GM19455 (cell line): ENCODE measurements at regions not wholly inside any gene's neighbourhood (a gene's known extent, or its start where the extent isn't known, plus 50 kb on each side); places are given as distances from the start of the nearest gene placed in this dataset.
"Not testable (repeated sequence)": the region's sequence is repeated elsewhere in the genome, so short reads cannot be mapped to it uniquely, and the experiment has no call there.

Experiments
- ATAC-seq: cut with Tn5 transposase; IDR thresholded peaks from one replicate; pipeline ENCODE4 v1.9.1; 2021; ENCODE audit not compliant: unreplicated experiment

GRCh38 chrX:122625821-122626220 lies 558.3 kb upstream of the GRIA3 start:
- ATAC-seq, result no peak

GRCh38 chrX:122626871-122627270 lies 557.2 kb upstream of the GRIA3 start:
- no peak for ATAC-seq

- no peak for ATAC-seq
These were observed 542.9 kb upstream of the GRIA3 start for GRCh38 chrX:122641136-122641535.

- ATAC-seq, result no peak
These were observed 542.3 kb upstream of the GRIA3 start for GRCh38 chrX:122641826-122642225.

GRCh38 chrX:122655256-122655655 lies 528.8 kb upstream of the GRIA3 start:
- ATAC-seq, result not testable (repeated sequence)

GRCh38 chrX:122666601-122667000 lies 517.5 kb upstream of the GRIA3 start:
- ATAC-seq, result no peak

GRCh38 chrX:122667667-122668066 lies 516.4 kb upstream of the GRIA3 start:
- no peak for ATAC-seq

- no peak for ATAC-seq
These were observed 480.3 kb upstream of the GRIA3 start for GRCh38 chrX:122703762-122704161.

GRCh38 chrX:122739770-122740169 lies 444.3 kb upstream of the GRIA3 start:
- no peak for ATAC-seq

- no peak for ATAC-seq
These were observed 413.5 kb upstream of the GRIA3 start for GRCh38 chrX:122770581-122770980.

- no peak for ATAC-seq
These were observed 412.1 kb upstream of the GRIA3 start for GRCh38 chrX:122771933-122772332.

- ATAC-seq, result no peak
These were observed 406.3 kb upstream of the GRIA3 start for GRCh38 chrX:122777766-122778165.

GRCh38 chrX:122783918-122784317 lies 400.2 kb upstream of the GRIA3 start:
- no peak for ATAC-seq

- ATAC-seq, result no peak
These were observed 396.8 kb upstream of the GRIA3 start for GRCh38 chrX:122787231-122787630.

- ATAC-seq, result no peak
These were observed 395.9 kb upstream of the GRIA3 start for GRCh38 chrX:122788216-122788615.

GRCh38 chrX:122790376-122791095 lies 393.5 kb upstream of the GRIA3 start:
- ATAC-seq, result no peak

GRCh38 chrX:122813876-122814275 lies 370.2 kb upstream of the GRIA3 start:
- ATAC-seq, result no peak

GRCh38 chrX:122816288-122816687 lies 367.8 kb upstream of the GRIA3 start:
- ATAC-seq, result no peak

- ATAC-seq, result no peak
These were observed 366.6 kb upstream of the GRIA3 start for GRCh38 chrX:122817321-122817955.

GRCh38 chrX:122818068-122818467 lies 366.0 kb upstream of the GRIA3 start:
- ATAC-seq, result no peak

- ATAC-seq, result no peak
These were observed 350.8 kb upstream of the GRIA3 start for GRCh38 chrX:122833230-122833629.

- ATAC-seq, result no peak
These were observed 348.2 kb upstream of the GRIA3 start for GRCh38 chrX:122835886-122836285.

- no peak for ATAC-seq
These were observed 333.8 kb upstream of the GRIA3 start for GRCh38 chrX:122850326-122850725.
